Progenitor cell of endocrine pancreas (in vitro differentiated cells): ENCODE measurements at regions not wholly inside any gene's neighbourhood (a gene's known extent, or its start where the extent isn't known, plus 50 kb on each side); places are given as distances from the start of the nearest gene placed in this dataset.

Experiments
- DNase-seq: peaks from one replicate; pipeline ENCODE4 v3.0.0; 2021; ENCODE audit warnings: low spot score; ENCODE audit not compliant: unreplicated experiment
- H3K27ac Mint-ChIP-seq: 2 replicates; pipeline ENCODE4 v1.8.0; 2021; ENCODE audit warnings: mild to moderate bottlenecking, moderate library complexity, mixed read lengths
- H3K27me3 Mint-ChIP-seq: 2 replicates; pipeline ENCODE4 v1.8.0; 2021; ENCODE audit warnings: mixed read lengths
- H3K36me3 Mint-ChIP-seq: 2 replicates; pipeline ENCODE4 v1.8.0; 2022; ENCODE audit warnings: mixed read lengths; ENCODE audit not compliant: insufficient read depth
- H3K4me1 Mint-ChIP-seq: 2 replicates; pipeline ENCODE4 v1.8.0; 2021; ENCODE audit warnings: low read depth, mixed read lengths
- H3K4me3 Mint-ChIP-seq: 2 replicates; pipeline ENCODE4 v1.8.0; 2021; ENCODE audit warnings: low read depth, mild to moderate bottlenecking, moderate library complexity, mixed read lengths
- H3K9me3 Mint-ChIP-seq: 2 replicates; pipeline ENCODE4 v1.8.0; 2021; ENCODE audit warnings: low read depth, mixed read lengths
- TF ChIP-seq, protein P1 (sequence below): fragments of 200-600 bp; sonication (generic); IDR thresholded peaks from one replicate; pipeline ENCODE4 v1.5.0; 2021; ENCODE audit warnings: antibody characterized with exemption, mild to moderate bottlenecking; ENCODE audit not compliant: unreplicated experiment

- no peaks in the 10 kb centered on the region for H3K27me3 Mint-ChIP-seq
- H3K4me3 Mint-ChIP-seq: no peak overlapping the region
- no peak for DNase-seq
- TF ChIP-seq, protein P1, sequence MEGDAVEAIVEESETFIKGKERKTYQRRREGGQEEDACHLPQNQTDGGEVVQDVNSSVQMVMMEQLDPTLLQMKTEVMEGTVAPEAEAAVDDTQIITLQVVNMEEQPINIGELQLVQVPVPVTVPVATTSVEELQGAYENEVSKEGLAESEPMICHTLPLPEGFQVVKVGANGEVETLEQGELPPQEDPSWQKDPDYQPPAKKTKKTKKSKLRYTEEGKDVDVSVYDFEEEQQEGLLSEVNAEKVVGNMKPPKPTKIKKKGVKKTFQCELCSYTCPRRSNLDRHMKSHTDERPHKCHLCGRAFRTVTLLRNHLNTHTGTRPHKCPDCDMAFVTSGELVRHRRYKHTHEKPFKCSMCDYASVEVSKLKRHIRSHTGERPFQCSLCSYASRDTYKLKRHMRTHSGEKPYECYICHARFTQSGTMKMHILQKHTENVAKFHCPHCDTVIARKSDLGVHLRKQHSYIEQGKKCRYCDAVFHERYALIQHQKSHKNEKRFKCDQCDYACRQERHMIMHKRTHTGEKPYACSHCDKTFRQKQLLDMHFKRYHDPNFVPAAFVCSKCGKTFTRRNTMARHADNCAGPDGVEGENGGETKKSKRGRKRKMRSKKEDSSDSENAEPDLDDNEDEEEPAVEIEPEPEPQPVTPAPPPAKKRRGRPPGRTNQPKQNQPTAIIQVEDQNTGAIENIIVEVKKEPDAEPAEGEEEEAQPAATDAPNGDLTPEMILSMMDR: no peak
- H3K9me3 Mint-ChIP-seq: no peaks in the 10 kb centered on the region
- no peak overlapping the region for H3K27ac Mint-ChIP-seq
- H3K36me3 Mint-ChIP-seq: no peaks in the 10 kb centered on the region
- H3K4me1 Mint-ChIP-seq: peaks cover 4% of the 10 kb centered on the region
Observed at GRCh38 chr2:208939852-208940251, 484.0 kb upstream of the MAP2 start.

DNA sequence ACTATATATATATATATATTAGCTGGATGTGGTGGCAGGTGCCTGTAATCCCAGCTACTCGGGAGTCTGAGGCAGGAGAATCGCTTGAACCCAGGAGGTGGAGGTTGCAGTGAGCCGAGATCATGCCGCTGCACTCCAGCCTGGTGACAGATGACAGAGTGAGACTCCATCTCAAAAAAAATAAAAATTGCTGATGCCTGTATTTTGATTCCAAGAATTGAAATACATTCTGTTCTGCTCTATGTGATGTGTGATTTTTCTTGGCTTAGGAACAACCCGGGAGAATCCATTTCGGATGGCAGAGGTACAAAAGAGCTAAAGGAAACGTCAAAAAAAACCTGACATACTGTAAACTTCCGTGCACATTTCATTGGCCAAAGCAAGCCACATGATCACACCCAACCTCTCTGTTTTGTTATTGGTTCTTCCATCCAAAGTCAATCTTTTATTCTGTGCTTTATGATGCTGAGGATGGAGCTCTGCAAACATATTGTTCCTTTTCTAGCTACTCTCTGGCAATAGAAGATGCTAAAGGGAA, 478.1 kb upstream of the MAP2 start:
- no peak for DNase-seq
- no peaks in the 10 kb centered on the region for H3K9me3 Mint-ChIP-seq
- H3K36me3 Mint-ChIP-seq: no peaks in the 10 kb centered on the region
- no peak overlapping the region for H3K4me3 Mint-ChIP-seq
- TF ChIP-seq, protein P1: no peak
- H3K27ac Mint-ChIP-seq: no peak overlapping the region
- H3K27me3 Mint-ChIP-seq: no peaks in the 10 kb centered on the region
- H3K4me1 Mint-ChIP-seq: peaks cover 19% of the 10 kb centered on the region

DNA sequence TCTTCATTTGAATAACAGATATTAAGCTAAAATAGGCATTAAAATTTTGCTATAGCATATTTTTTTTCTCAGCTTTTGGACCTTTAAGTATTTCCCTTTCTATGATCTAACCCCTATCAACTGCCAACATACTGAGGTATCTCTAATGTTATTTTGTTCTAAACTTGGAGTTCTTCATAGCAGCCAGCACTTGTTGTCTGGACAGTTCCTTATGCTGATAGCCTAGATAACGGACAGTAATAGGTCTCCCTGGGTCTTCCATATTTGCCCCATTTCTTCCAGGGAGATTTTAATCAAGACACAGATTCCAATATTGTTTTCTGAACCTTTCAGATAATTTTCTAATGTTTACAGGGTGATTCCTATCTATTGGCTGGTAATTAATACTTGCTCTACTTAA, 475.8 kb upstream of the MAP2 start:
- Mint-ChIP-seq H3K4me1 (peaks cover 22% of the 10 kb centered on the region), H3K36me3 (no peaks in the 10 kb centered on the region), H3K4me3 (no peak overlapping the region), H3K27ac (no peak overlapping the region), H3K9me3 (peaks cover 4% of the 10 kb centered on the region), H3K27me3 (no peaks in the 10 kb centered on the region)
- DNase-seq: no peak
- TF ChIP-seq, protein P1: no peak

- no peak for DNase-seq
- H3K27me3 Mint-ChIP-seq: no peaks in the 10 kb centered on the region
- no peak overlapping the region for H3K27ac Mint-ChIP-seq
- TF ChIP-seq, protein P1: no peak
- H3K9me3 Mint-ChIP-seq: peaks cover 10% of the 10 kb centered on the region
- H3K4me1 Mint-ChIP-seq: no peaks in the 10 kb centered on the region
- no peak overlapping the region for H3K4me3 Mint-ChIP-seq
- H3K36me3 Mint-ChIP-seq: no peaks in the 10 kb centered on the region
Observed at GRCh38 chr2:208970070-208970469, 453.8 kb upstream of the MAP2 start.

DNA sequence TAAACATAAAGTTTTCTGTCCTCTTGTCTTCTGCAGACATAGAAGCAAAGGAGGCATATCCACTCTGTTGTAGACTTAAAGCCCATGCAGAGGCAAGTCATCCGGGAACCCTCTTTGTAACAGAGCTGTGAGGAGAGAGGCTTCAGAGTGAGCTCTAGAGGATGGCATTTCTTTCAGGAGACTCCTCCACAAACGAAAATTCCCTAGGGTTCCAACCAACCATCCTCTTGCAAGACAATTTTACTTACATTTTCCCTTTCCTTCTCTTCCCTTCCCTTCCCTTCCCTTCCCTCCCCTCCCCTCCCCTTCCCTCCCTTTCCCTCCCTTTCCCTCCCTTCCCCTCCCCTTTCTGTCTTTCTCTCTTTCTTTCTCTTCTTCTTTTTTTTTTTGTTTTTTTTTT, 446.3 kb upstream of the MAP2 start:
- Mint-ChIP-seq H3K4me1 (no peaks in the 10 kb centered on the region), H3K4me3 (no peak overlapping the region), H3K27ac (no peak overlapping the region), H3K27me3 (no peaks in the 10 kb centered on the region), H3K36me3 (no peaks in the 10 kb centered on the region), H3K9me3 (no peaks in the 10 kb centered on the region)
- TF ChIP-seq, protein P1: no peak
- DNase-seq: no peak
